ENCODE measurements at regions not wholly inside any gene's neighbourhood (a gene's known extent, or its start where the extent isn't known, plus 50 kb on each side); places are given as distances from the start of the nearest gene placed in this dataset.

GRCh38 chr3:102054543-102055080 is 205.3 kb downstream of the NFKBIZ start:
- no peak for TF ChIP-seq CTCF (IDR thresholded peaks at IDR 0.05; ENCODE audit: unreplicated experiment)
- Mint-ChIP-seq H3K4me1 (ENCODE audit: low read depth, unreplicated experiment) (peaks cover 18% of the 10 kb centered on the region), H3K27me3 (ENCODE audit: unreplicated experiment) (no peaks in the 10 kb centered on the region), H3K4me3 (ENCODE audit: low read depth, unreplicated experiment) (no peak overlapping the region), H3K9me3 (ENCODE audit: low read depth, unreplicated experiment) (peaks cover 11% of the 10 kb centered on the region), H3K27ac (ENCODE audit: unreplicated experiment) (no peak overlapping the region), H3K36me3 (ENCODE audit: insufficient read depth, unreplicated experiment) (no peaks in the 10 kb centered on the region)
- no peak for DNase-seq
- BruUV-seq (replicated peaks), result no TSS peak
- CTCF ChIA-PET, result no interaction called here
- intact Hi-C loops (cut with micrococcal nuclease; ENCODE audit: unreplicated experiment), result no loop called here

GRCh38 chr3:102057781-102058421 is 208.6 kb downstream of the NFKBIZ start:
- no TSS peak for BruUV-seq (replicated peaks)
- intact Hi-C loops (cut with micrococcal nuclease; ENCODE audit: unreplicated experiment), result no loop called here
- no peak for DNase-seq
- H3K9me3 Mint-ChIP-seq (ENCODE audit: low read depth, unreplicated experiment), result peaks cover 5% of the 10 kb centered on the region
- H3K4me3 Mint-ChIP-seq (ENCODE audit: low read depth, unreplicated experiment), result no peak overlapping the region
- TF ChIP-seq CTCF (IDR thresholded peaks at IDR 0.05; ENCODE audit: unreplicated experiment), result no peak
- H3K27ac Mint-ChIP-seq (ENCODE audit: unreplicated experiment), result no peak overlapping the region
- H3K4me1 Mint-ChIP-seq (ENCODE audit: low read depth, unreplicated experiment), result peaks cover 13% of the 10 kb centered on the region
- no peaks in the 10 kb centered on the region for H3K36me3 Mint-ChIP-seq (ENCODE audit: insufficient read depth, unreplicated experiment)
- no peaks in the 10 kb centered on the region for H3K27me3 Mint-ChIP-seq (ENCODE audit: unreplicated experiment)
- CTCF ChIA-PET, result interaction anchor here (1.3 kb wide), 1 partner anchor 64 kb away, joined by 3 read pairs; no protein-coding TSS in a partner anchor

GRCh38 chr3:102059145-102059943 is 210.0 kb downstream of the NFKBIZ start:
- no peak for TF ChIP-seq CTCF (IDR thresholded peaks at IDR 0.05; ENCODE audit: unreplicated experiment)
- no peaks in the 10 kb centered on the region for H3K36me3 Mint-ChIP-seq (ENCODE audit: insufficient read depth, unreplicated experiment)
- peaks cover 9% of the 10 kb centered on the region for H3K4me1 Mint-ChIP-seq (ENCODE audit: low read depth, unreplicated experiment)
- no TSS peak for BruUV-seq (replicated peaks)
- peaks cover 5% of the 10 kb centered on the region for H3K9me3 Mint-ChIP-seq (ENCODE audit: low read depth, unreplicated experiment)
- H3K27me3 Mint-ChIP-seq (ENCODE audit: unreplicated experiment), result no peaks in the 10 kb centered on the region
- CTCF ChIA-PET, result no interaction called here
- H3K27ac Mint-ChIP-seq (ENCODE audit: unreplicated experiment), result no peak overlapping the region
- intact Hi-C loops (cut with micrococcal nuclease; ENCODE audit: unreplicated experiment), result no loop called here
- DNase-seq, result no peak
- H3K4me3 Mint-ChIP-seq (ENCODE audit: low read depth, unreplicated experiment), result no peak overlapping the region

GRCh38 chr3:102060814-102061213 is 211.5 kb downstream of the NFKBIZ start:
- no peak overlapping the region for H3K27ac Mint-ChIP-seq (ENCODE audit: unreplicated experiment)
- peak; percentile 22 for DNase-seq
- no peaks in the 10 kb centered on the region for H3K36me3 Mint-ChIP-seq (ENCODE audit: insufficient read depth, unreplicated experiment)
- BruUV-seq (replicated peaks), result no TSS peak
- H3K4me1 Mint-ChIP-seq (ENCODE audit: low read depth, unreplicated experiment), result peaks cover 9% of the 10 kb centered on the region
- peaks cover 5% of the 10 kb centered on the region for H3K9me3 Mint-ChIP-seq (ENCODE audit: low read depth, unreplicated experiment)
- intact Hi-C loops (cut with micrococcal nuclease; ENCODE audit: unreplicated experiment), result no loop called here
- no peak overlapping the region for H3K4me3 Mint-ChIP-seq (ENCODE audit: low read depth, unreplicated experiment)
- no peaks in the 10 kb centered on the region for H3K27me3 Mint-ChIP-seq (ENCODE audit: unreplicated experiment)
- CTCF ChIA-PET, result interaction anchor here (0.6 to 1.1 kb wide), 4 partner anchors 34 to 132 kb away, joined by 3 to 4 read pairs (median 3); no protein-coding TSS in a partner anchor
- TF ChIP-seq CTCF (IDR thresholded peaks at IDR 0.05; ENCODE audit: unreplicated experiment), result no peak

Data from Calu3 (cell line).